ENCODE measurements at regions not wholly inside any gene's neighbourhood (a gene's known extent, or its start where the extent isn't known, plus 50 kb on each side); places are given as distances from the start of the nearest gene placed in this dataset.

- H3K79me2 ChIP-seq (ENCODE audit: insufficient read depth), result no peaks in the 10 kb centered on the region
- H3K9me2 ChIP-seq, result no peaks in the 10 kb centered on the region
- H3K4me2 ChIP-seq, result no peak overlapping the region
- no peaks in the 10 kb centered on the region for H4K20me1 ChIP-seq (ENCODE audit: insufficient read depth)
- ChIA-PET POLR2A (interaction anchor here (0.6 kb wide), 1 partner anchor 626 kb away, joined by 3 read pairs; no protein-coding TSS in a partner anchor), CTCF (no interaction called here)
- no peak overlapping the region for H2AFZ ChIP-seq (ENCODE audit: low read depth)
- TF ChIP-seq POLR2AphosphoS5 (IDR thresholded peaks at IDR 0.05; ENCODE audit: low read depth, low read length), result no peak
- no peak for TF ChIP-seq FOXJ3 (CRISPR knock-in tag; IDR thresholded peaks at IDR 0.05)
- no peak for TF ChIP-seq RXRA (IDR thresholded peaks at IDR 0.05; ENCODE audit: borderline replicate concordance, low read depth)
- no peak for TF ChIP-seq USF1 (IDR thresholded peaks at IDR 0.05; ENCODE audit: borderline replicate concordance, low read depth)
- no peak for TF ChIP-seq EP300 (IDR thresholded peaks at IDR 0.05; ENCODE audit: borderline replicate concordance in 1 of 2, low read depth in 1 of 2, low read length in 1 of 2)
- H3K36me3 ChIP-seq (replicated peaks in 1 of 2; ENCODE audit: control insufficient read depth in 1 of 2, insufficient read depth in 2 of 2, low read length in 1 of 2), result no peaks in the 10 kb centered on the region
- H3K9me3 ChIP-seq, result no peaks in the 10 kb centered on the region
- no peak overlapping the region for H3K9ac ChIP-seq
- H3K4me1 ChIP-seq (ENCODE audit: control insufficient read depth in 1 of 2, insufficient read depth in 2 of 2, low read depth in 1 of 2, low read length in 1 of 2), result no peaks in the 10 kb centered on the region
- no peak overlapping the region for H3K27ac ChIP-seq (ENCODE audit: low read depth in 2 of 2, low read length in 1 of 2)
- H3F3A ChIP-seq (replicated peaks; ENCODE audit: insufficient read depth), result no peaks in the 10 kb centered on the region
- H3K27me3 ChIP-seq (ENCODE audit: insufficient read depth), result no peaks in the 10 kb centered on the region
- H3K4me3 ChIP-seq (ENCODE audit: low read depth in 2 of 2, low read length in 1 of 2), result no peak overlapping the region
- WGBS (ENCODE audit: low lambda C conversion rate), result 83% methylated on average over 4 of the region's 4 CpGs
- DNase-seq, result no peak
Observed at GRCh38 chr3:160090653-160091052, 102.0 kb downstream of the IL12A start.

DNA sequence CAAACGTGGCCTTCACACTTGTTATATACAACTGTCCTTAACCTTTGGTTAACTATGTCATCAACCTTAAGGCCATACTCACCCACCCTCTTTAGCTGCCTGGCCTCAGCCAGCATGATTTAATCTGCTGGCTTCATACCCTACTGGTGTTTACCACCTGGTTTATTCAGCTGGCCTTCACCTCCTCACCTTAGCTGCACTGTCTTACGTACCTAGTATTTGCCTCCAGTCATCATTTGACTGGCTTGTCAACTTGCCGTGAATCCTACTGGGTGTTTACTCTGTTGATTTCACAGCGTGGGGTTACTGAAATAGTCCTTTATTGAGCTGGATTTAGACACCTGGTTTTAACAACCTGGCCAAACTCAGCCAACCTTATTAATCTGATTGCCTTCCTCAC lies 102.8 kb downstream of the IL12A start:
- Histone ChIP-seq H3K79me2 (ENCODE audit: insufficient read depth) (no peaks in the 10 kb centered on the region), H3K27me3 (ENCODE audit: insufficient read depth) (no peaks in the 10 kb centered on the region), H2AFZ (ENCODE audit: low read depth) (no peak overlapping the region), H3K4me1 (ENCODE audit: control insufficient read depth in 1 of 2, insufficient read depth in 2 of 2, low read depth in 1 of 2, low read length in 1 of 2) (no peaks in the 10 kb centered on the region), H4K20me1 (ENCODE audit: insufficient read depth) (no peaks in the 10 kb centered on the region), H3F3A (replicated peaks; ENCODE audit: insufficient read depth) (no peaks in the 10 kb centered on the region), H3K9ac (no peak overlapping the region), H3K4me2 (no peak overlapping the region), H3K36me3 (replicated peaks in 1 of 2; ENCODE audit: control insufficient read depth in 1 of 2, insufficient read depth in 2 of 2, low read length in 1 of 2) (no peaks in the 10 kb centered on the region), H3K9me2 (no peaks in the 10 kb centered on the region), H3K4me3 (ENCODE audit: low read depth in 2 of 2, low read length in 1 of 2) (no peak overlapping the region), H3K27ac (ENCODE audit: low read depth in 2 of 2, low read length in 1 of 2) (no peak overlapping the region), H3K9me3 (no peaks in the 10 kb centered on the region)
- POLR2A ChIA-PET, result no interaction called here
- 63% methylated on average over 4 of the region's 4 CpGs for WGBS (ENCODE audit: low lambda C conversion rate)
- CTCF ChIA-PET, result interaction anchor here (0.8 kb wide), 1 partner anchor 21 kb away, joined by 3 read pairs; no protein-coding TSS in a partner anchor
- no peak for DNase-seq
- TF ChIP-seq NFIC (IDR thresholded peaks at IDR 0.05; ENCODE audit: borderline replicate concordance) (no peak), TEAD4 (IDR thresholded peaks at IDR 0.05; ENCODE audit: borderline replicate concordance, insufficient read depth) (no peak), POLR2AphosphoS5 (IDR thresholded peaks at IDR 0.05; ENCODE audit: low read depth, low read length) (no peak), ELF1 (IDR thresholded peaks at IDR 0.05) (no peak), EZH2phosphoT487 (IDR thresholded peaks at IDR 0.05; ENCODE audit: borderline replicate concordance, low read depth) (no peak), RFX5 (IDR thresholded peaks at IDR 0.05; ENCODE audit: low read length) (no peak), FOSL2 (IDR thresholded peaks at IDR 0.05; ENCODE audit: borderline replicate concordance, low read depth) (no peak)
- TF ChIP-seq, protein P1, sequence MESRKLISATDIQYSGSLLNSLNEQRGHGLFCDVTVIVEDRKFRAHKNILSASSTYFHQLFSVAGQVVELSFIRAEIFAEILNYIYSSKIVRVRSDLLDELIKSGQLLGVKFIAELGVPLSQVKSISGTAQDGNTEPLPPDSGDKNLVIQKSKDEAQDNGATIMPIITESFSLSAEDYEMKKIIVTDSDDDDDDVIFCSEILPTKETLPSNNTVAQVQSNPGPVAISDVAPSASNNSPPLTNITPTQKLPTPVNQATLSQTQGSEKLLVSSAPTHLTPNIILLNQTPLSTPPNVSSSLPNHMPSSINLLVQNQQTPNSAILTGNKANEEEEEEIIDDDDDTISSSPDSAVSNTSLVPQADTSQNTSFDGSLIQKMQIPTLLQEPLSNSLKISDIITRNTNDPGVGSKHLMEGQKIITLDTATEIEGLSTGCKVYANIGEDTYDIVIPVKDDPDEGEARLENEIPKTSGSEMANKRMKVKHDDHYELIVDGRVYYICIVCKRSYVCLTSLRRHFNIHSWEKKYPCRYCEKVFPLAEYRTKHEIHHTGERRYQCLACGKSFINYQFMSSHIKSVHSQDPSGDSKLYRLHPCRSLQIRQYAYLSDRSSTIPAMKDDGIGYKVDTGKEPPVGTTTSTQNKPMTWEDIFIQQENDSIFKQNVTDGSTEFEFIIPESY (IDR thresholded peaks at IDR 0.05; ENCODE audit: borderline replicate concordance, low read depth), result no peak

All from SK-N-SH (cell line).